Mucosa of descending colon (tissue), 3 donors: ENCODE measurements at regions not wholly inside any gene's neighbourhood (a gene's known extent, or its start where the extent isn't known, plus 50 kb on each side); places are given as distances from the start of the nearest gene placed in this dataset.

Experiments used
- ATAC-seq: fragments of 200-7000 bp; cut with Tn5 transposase; one replicate; pipeline ENCODE4 v1.9.1; 2020; ENCODE audit warnings: mild to moderate bottlenecking, moderate library complexity
- DNase-seq, 3 donors: peaks; one replicate each; pipeline ENCODE4 v3.0.0-alpha.2; 2020
- H3K36me3 ChIP-seq: fragments of 200-600 bp; one replicate; pipeline ENCODE4 v1.8.0; 2021; ENCODE audit warnings: low read depth, mild to moderate bottlenecking
- H3K4me1 ChIP-seq: fragments of 200-600 bp; one replicate; pipeline ENCODE4 v1.8.0; 2021; ENCODE audit warnings: low read depth, mild to moderate bottlenecking
- H3K4me3 ChIP-seq: fragments of 200-600 bp; one replicate; pipeline ENCODE4 v1.8.0; 2021; ENCODE audit warnings: mild to moderate bottlenecking
- H3K9me3 ChIP-seq: fragments of 200-600 bp; one replicate; pipeline ENCODE4 v1.8.0; 2021; ENCODE audit warnings: mild to moderate bottlenecking
- CTCF ChIP-seq: fragments of 200-600 bp; IDR thresholded peaks from one replicate; pipeline ENCODE4 v1.8.0; 2022; ENCODE audit warnings: antibody characterized with exemption, mild to moderate bottlenecking
- intact Hi-C, 2 donors: fragments of 100-400 bp; cut with DNase I in 1 of 2; cut with micrococcal nuclease in 1 of 2; formaldehyde crosslinking; loops; one replicate each; pipeline versions ENCODE4 v1.11.0 to v1.11.1; 2022; cut with DNase I, micrococcal nuclease
- donor health status: DM: no; HTN: no; CAD: no; lungs with moderate emphysema.
- donor health status: DM: no; HTN: no; CAD: no.
- donor health status: DM: no; HTN: yes; CAD: no.

GRCh38 chr14:98167705-98168104, 1104.3 kb downstream of the BCL11B start:
- peak in 1 of 3 donors; percentile 54 for DNase-seq
- TF ChIP-seq CTCF, result no peak

GRCh38 chr14:98168211-98168985, 1103.6 kb downstream of the BCL11B start:
- intact Hi-C loops, result no loop called here
- Histone ChIP-seq H3K4me1 (no peaks in the 10 kb centered on the region), H3K9me3 (no peaks in the 10 kb centered on the region), H3K36me3 (no peaks in the 10 kb centered on the region), H3K4me3 (no peak overlapping the region)
- no peak for TF ChIP-seq CTCF
- no peak for ATAC-seq
- DNase-seq, result no peak

More at GRCh38 chr14:98167705-98168104, 1104.3 kb downstream of the BCL11B start:
- Histone ChIP-seq H3K4me1 (no peaks in the 10 kb centered on the region), H3K4me3 (no peak overlapping the region), H3K36me3 (no peaks in the 10 kb centered on the region), H3K9me3 (no peaks in the 10 kb centered on the region)
- ATAC-seq, result peak; percentile 13
- intact Hi-C loops, result no loop called here

GRCh38 chr14:98169170-98169587, 1102.8 kb downstream of the BCL11B start:
- H3K9me3 ChIP-seq, result no peaks in the 10 kb centered on the region
- H3K36me3 ChIP-seq, result no peaks in the 10 kb centered on the region
- TF ChIP-seq CTCF, result no peak
- H3K4me1 ChIP-seq, result no peaks in the 10 kb centered on the region
- intact Hi-C loops, result no loop called here
- DNase-seq, result no peak
- no peak for ATAC-seq
- H3K4me3 ChIP-seq, result no peak overlapping the region

- intact Hi-C loops, result no loop called here
- H3K4me1 ChIP-seq, result no peaks in the 10 kb centered on the region
- no peak overlapping the region for H3K4me3 ChIP-seq
- no peaks in the 10 kb centered on the region for H3K36me3 ChIP-seq
- TF ChIP-seq CTCF, result no peak
- ATAC-seq (no peak), DNase-seq (no peak)
- H3K9me3 ChIP-seq, result no peaks in the 10 kb centered on the region
Measured at GRCh38 chr14:98170575-98170974, 1101.4 kb downstream of the BCL11B start.

- no peak for TF ChIP-seq CTCF
- ATAC-seq, result no peak
- DNase-seq, result no peak
- Histone ChIP-seq H3K4me1 (no peaks in the 10 kb centered on the region), H3K9me3 (no peaks in the 10 kb centered on the region), H3K36me3 (no peaks in the 10 kb centered on the region), H3K4me3 (no peak overlapping the region)
- intact Hi-C loops, result no loop called here
Measured at GRCh38 chr14:98171654-98172053, 1100.3 kb downstream of the BCL11B start.
